Prostate gland (tissue), 2 donors: ENCODE measurements at regions not wholly inside any gene's neighbourhood (a gene's known extent, or its start where the extent isn't known, plus 50 kb on each side); places are given as distances from the start of the nearest gene placed in this dataset.

Experiments
- DNase-seq: peaks from one replicate; pipeline ENCODE4 v3.0.0-alpha.2; 2019; ENCODE audit warnings: low spot score
- H3K27ac ChIP-seq, 2 donors: fragments of 200-600 bp; sonication (generic); 2 replicates each; pipeline ENCODE4 v1.5.1; 2017 to 2019
- H3K27me3 ChIP-seq: fragments of 200-600 bp; sonication (generic); replicated peaks from 2 replicates; pipeline ENCODE4 v1.5.1; 2019; ENCODE audit not compliant: insufficient read depth
- H3K36me3 ChIP-seq, 2 donors: fragments of 200-600 bp; sonication (generic); 1 replicate in 1 of 2; 2 replicates in 1 of 2; pipeline versions ENCODE4 v1.5.1 to v1.8.1; 2017 to 2019
- H3K4me1 ChIP-seq: fragments of 200-600 bp; sonication (generic); replicated peaks from 2 replicates; pipeline ENCODE4 v1.5.1; 2019
- H3K4me3 ChIP-seq, 2 donors: fragments of 200-600 bp; sonication (generic); 2 replicates each; pipeline ENCODE4 v1.5.1; 2017 to 2019
- H3K9me3 ChIP-seq: fragments of 200-600 bp; sonication (generic); 2 replicates; pipeline ENCODE4 v1.5.1; 2017
- CTCF ChIP-seq, 4 experiments: fragments of 200-600 bp in 2 of 4; fragments of 450-650 bp in 2 of 4; sonication (generic) in 2 of 4; IDR thresholded peaks; 1 replicate in 3 of 4; 2 replicates in 1 of 4; pipeline ENCODE4 v1.5.1; 2016 to 2019; ENCODE audit warnings: antibody characterized with exemption in 4 of 4, mild to moderate bottlenecking in 2 of 4, moderate library complexity in 2 of 4
- POLR2A ChIP-seq: fragments of 450-650 bp; IDR thresholded peaks from one replicate; pipeline ENCODE4 v1.6.1; 2016; ENCODE audit warnings: antibody characterized with exemption, mild to moderate bottlenecking
- POLR2AphosphoS5 ChIP-seq: sonication (generic); formaldehyde crosslinking; IDR thresholded peaks from one replicate; pipeline ENCODE4 v1.6.1; 2017; ENCODE audit warnings: antibody characterized with exemption
- WGBS: methylation state at CpG from one replicate; pipeline ENCODE4 v1.1.5; 2018; 5-methylcytosine and 5-hydroxymethylcytosine counted together
- intact Hi-C: fragments of 100-400 bp; cut with DNase I; formaldehyde crosslinking; loops from one replicate; pipeline ENCODE4 v1.14.2; 2022

- no peak overlapping the region for H3K27ac ChIP-seq
- no peak overlapping the region for H3K4me3 ChIP-seq
- H3K9me3 ChIP-seq = no peaks in the 10 kb centered on the region
- no peaks in the 10 kb centered on the region for H3K36me3 ChIP-seq
- no peak for DNase-seq
- TF ChIP-seq POLR2AphosphoS5 (no peak), POLR2A (no peak), CTCF (IDR thresholded peaks at IDR 0.05) (no peak)
- intact Hi-C loops = no loop called here
- 94% methylated on average over 13 of the region's 13 CpGs for WGBS
- H3K27me3 ChIP-seq = no peaks in the 10 kb centered on the region
- H3K4me1 ChIP-seq = no peaks in the 10 kb centered on the region
Observed at GRCh38 chr9:129506041-129506440, 114.9 kb downstream of the C9orf50 start.

- intact Hi-C loops = no loop called here
- Histone ChIP-seq H3K9me3 (no peaks in the 10 kb centered on the region), H3K36me3 (no peaks in the 10 kb centered on the region), H3K27ac (no peak overlapping the region), H3K27me3 (no peaks in the 10 kb centered on the region), H3K4me1 (no peaks in the 10 kb centered on the region), H3K4me3 (no peak overlapping the region)
- WGBS = 82% methylated on average over 22 of the region's 22 CpGs
- no peak for TF ChIP-seq POLR2A
- no peak for TF ChIP-seq POLR2AphosphoS5
- TF ChIP-seq CTCF (IDR thresholded peaks at IDR 0.05) = no peak
- no peak for DNase-seq
Observed at GRCh38 chr9:129505270-129505902, 115.5 kb downstream of the C9orf50 start.

GRCh38 chr9:129504404-129504803, 116.5 kb downstream of the C9orf50 start:
- Histone ChIP-seq H3K4me3 (no peak overlapping the region), H3K27me3 (no peaks in the 10 kb centered on the region), H3K4me1 (peaks cover 5% of the 10 kb centered on the region), H3K9me3 (no peaks in the 10 kb centered on the region), H3K36me3 (no peaks in the 10 kb centered on the region), H3K27ac (no peak overlapping the region)
- WGBS = 84% methylated on average over 1 of the region's 1 CpG
- intact Hi-C loops = no loop called here
- TF ChIP-seq POLR2AphosphoS5 = no peak
- no peak for TF ChIP-seq CTCF (IDR thresholded peaks at IDR 0.05)
- no peak for TF ChIP-seq POLR2A
- no peak for DNase-seq

GRCh38 chr9:129501771-129502319, 119.1 kb downstream of the C9orf50 start:
- H3K36me3 ChIP-seq = no peaks in the 10 kb centered on the region
- DNase-seq = no peak
- peaks cover 16% of the 10 kb centered on the region for H3K4me1 ChIP-seq
- H3K27ac ChIP-seq = peak overlapping the region in 1 of 2 donors; percentile 100
- H3K9me3 ChIP-seq = no peaks in the 10 kb centered on the region
- intact Hi-C loops = no loop called here
- no peaks in the 10 kb centered on the region for H3K27me3 ChIP-seq
- TF ChIP-seq POLR2AphosphoS5 = no peak
- no peak for TF ChIP-seq CTCF (IDR thresholded peaks at IDR 0.05)
- no peak for TF ChIP-seq POLR2A
- 43% methylated on average over 4 of the region's 4 CpGs for WGBS
- H3K4me3 ChIP-seq = no peak overlapping the region
